BJ (cell line): ENCODE measurements at regions not wholly inside any gene's neighbourhood (a gene's known extent, or its start where the extent isn't known, plus 50 kb on each side); places are given as distances from the start of the nearest gene placed in this dataset.
"Not testable (repeated sequence)": the region's sequence is repeated elsewhere in the genome, so short reads cannot be mapped to it uniquely, and the experiment has no call there.

Source experiments
- CTCF ChIA-PET: fragments of 350-600 bp; formaldehyde crosslinking; extraction: SDS; loops from one replicate; lab custom pipeline; 2021; ENCODE audit warnings: antibody characterized with exemption, inconsistent platforms; lab: Yijun Ruan, JAX
- POLR2A ChIA-PET: fragments of 300-600 bp; sonication (Branson Sonifier 250); formaldehyde crosslinking; extraction: SDS; loops from one replicate; lab custom pipeline; 2021; ENCODE audit warnings: antibody characterized with exemption; lab: Charles Lee
- DNase-seq: peaks from one replicate; pipeline ENCODE4 v3.0.0-alpha.2; 2011; ENCODE audit warnings: low read depth
- H3K27me3 ChIP-seq: 2 replicates; pipeline ENCODE4 v1.6.0; 2011; ENCODE audit warnings: low read length; ENCODE audit not compliant: control insufficient read depth, insufficient read depth
- H3K36me3 ChIP-seq: 2 replicates; pipeline ENCODE4 v1.5.1; 2011; ENCODE audit warnings: low read length; ENCODE audit not compliant: control insufficient read depth, insufficient read depth
- H3K4me3 ChIP-seq: 2 replicates; pipeline ENCODE4 v1.5.1; 2011; ENCODE audit warnings: low read depth, mild to moderate bottlenecking, control low read depth, low read length
- TF ChIP-seq, protein P1 (sequence below): IDR thresholded peaks from 2 replicates; pipeline ENCODE4 v1.5.1; 2011; ENCODE audit warnings: low read depth, mild to moderate bottlenecking, control low read depth, inconsistent platforms, low read length, moderate library complexity; ENCODE audit not compliant: insufficient read depth

GRCh38 chr18:14223231-14223822, 91.1 kb upstream of the ZNF519 start:
- H3K36me3 ChIP-seq, CTCF ChIA-PET, H3K4me3 ChIP-seq, H3K27me3 ChIP-seq, POLR2A ChIA-PET, DNase-seq: not testable (repeated sequence)

GRCh38 chr18:14222354-14223221, 90.4 kb upstream of the ZNF519 start:
- H3K36me3 ChIP-seq, H3K4me3 ChIP-seq, H3K27me3 ChIP-seq, CTCF ChIA-PET, POLR2A ChIA-PET, DNase-seq: not testable (repeated sequence)

DNA sequence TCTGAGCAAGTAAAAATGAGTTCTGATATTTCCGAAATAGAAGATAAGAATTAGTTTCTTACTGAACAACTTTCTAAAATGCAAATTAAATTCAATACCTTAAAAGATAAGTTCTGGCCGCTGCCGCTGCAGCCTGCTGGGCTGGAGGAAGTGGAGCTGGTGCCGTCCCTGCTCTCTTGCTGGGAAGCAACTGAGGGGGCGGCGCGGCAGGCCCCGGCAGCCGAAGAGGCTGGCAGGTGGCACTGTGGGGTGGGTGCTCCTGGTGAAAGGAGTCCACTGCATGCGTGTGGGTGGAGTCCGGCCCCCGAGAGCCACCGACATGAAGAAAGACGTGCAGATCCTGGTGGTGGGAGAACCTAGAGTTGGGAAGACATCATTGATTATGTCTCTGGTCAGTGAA, 89.5 kb upstream of the ZNF519 start:
- CTCF ChIA-PET, result no interaction called here
- H3K27me3 ChIP-seq, result no peaks in the 10 kb centered on the region
- H3K36me3 ChIP-seq, result no peaks in the 10 kb centered on the region
- H3K4me3 ChIP-seq, result no peak overlapping the region
- POLR2A ChIA-PET, result no interaction called here
- TF ChIP-seq, protein P1, sequence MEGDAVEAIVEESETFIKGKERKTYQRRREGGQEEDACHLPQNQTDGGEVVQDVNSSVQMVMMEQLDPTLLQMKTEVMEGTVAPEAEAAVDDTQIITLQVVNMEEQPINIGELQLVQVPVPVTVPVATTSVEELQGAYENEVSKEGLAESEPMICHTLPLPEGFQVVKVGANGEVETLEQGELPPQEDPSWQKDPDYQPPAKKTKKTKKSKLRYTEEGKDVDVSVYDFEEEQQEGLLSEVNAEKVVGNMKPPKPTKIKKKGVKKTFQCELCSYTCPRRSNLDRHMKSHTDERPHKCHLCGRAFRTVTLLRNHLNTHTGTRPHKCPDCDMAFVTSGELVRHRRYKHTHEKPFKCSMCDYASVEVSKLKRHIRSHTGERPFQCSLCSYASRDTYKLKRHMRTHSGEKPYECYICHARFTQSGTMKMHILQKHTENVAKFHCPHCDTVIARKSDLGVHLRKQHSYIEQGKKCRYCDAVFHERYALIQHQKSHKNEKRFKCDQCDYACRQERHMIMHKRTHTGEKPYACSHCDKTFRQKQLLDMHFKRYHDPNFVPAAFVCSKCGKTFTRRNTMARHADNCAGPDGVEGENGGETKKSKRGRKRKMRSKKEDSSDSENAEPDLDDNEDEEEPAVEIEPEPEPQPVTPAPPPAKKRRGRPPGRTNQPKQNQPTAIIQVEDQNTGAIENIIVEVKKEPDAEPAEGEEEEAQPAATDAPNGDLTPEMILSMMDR, result no peak
- no peak for DNase-seq

DNA sequence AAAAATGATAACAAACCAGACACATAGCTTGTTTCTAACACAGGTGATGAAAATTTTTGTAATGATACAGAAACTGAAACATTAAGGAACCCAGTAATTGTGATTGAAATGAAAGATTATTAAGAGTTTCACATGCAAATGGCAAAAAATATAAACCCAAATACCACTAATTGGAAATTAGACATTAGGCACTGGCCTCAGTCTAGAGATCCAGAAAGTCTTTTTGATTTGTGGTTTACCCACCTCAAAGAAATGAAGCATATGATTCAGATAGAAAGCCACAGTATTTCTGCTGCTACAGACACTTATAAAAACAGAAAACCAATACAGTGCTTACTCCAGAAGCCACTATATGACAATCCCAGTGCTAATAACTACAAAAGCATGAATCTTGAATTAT, 83.7 kb upstream of the ZNF519 start:
- H3K27me3 ChIP-seq, DNase-seq, CTCF ChIA-PET, H3K4me3 ChIP-seq, POLR2A ChIA-PET, H3K36me3 ChIP-seq: not testable (repeated sequence)

- H3K36me3 ChIP-seq, POLR2A ChIA-PET, H3K4me3 ChIP-seq, H3K27me3 ChIP-seq, CTCF ChIA-PET, DNase-seq: not testable (repeated sequence)
Measured at GRCh38 chr18:14203424-14203823, 71.2 kb upstream of the ZNF519 start.

DNA sequence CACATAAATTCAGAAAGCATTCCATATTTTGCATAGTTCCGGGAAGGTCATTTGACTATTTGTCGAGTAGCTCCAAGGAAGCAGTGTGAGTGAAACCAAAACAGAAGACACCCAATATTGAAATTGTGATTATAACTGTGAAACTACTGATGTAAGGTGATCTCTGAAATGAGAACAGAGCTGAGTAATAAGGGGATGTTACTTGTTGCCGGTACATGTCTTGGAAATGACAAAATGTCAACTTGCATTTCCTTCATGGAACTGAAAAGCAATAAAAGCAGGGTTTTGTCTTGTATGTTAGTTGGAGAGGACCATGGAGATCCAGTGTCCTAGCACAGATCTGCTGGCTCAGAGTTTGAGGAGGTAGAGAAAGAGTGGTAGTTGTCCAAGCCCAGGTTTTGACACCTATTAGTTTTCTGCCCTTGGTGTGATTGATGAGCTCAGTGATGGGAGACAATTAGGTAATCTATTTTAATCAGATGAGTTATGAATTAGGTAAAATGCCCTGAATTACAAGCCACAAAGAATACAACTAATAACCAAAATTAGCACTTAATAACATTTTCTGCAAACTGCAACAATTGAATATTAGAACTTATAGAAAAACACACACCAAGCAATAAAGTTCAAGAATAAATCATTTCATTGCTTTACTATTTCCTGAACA, 58.7 kb upstream of the ZNF519 start:
- POLR2A ChIA-PET, DNase-seq, CTCF ChIA-PET, H3K27me3 ChIP-seq, H3K36me3 ChIP-seq, H3K4me3 ChIP-seq: not testable (repeated sequence)

- TF ChIP-seq, protein P1, result no peak
- POLR2A ChIA-PET, result no interaction called here
Measured at GRCh38 chr18:14189858-14190257, 57.6 kb upstream of the ZNF519 start.

DNA sequence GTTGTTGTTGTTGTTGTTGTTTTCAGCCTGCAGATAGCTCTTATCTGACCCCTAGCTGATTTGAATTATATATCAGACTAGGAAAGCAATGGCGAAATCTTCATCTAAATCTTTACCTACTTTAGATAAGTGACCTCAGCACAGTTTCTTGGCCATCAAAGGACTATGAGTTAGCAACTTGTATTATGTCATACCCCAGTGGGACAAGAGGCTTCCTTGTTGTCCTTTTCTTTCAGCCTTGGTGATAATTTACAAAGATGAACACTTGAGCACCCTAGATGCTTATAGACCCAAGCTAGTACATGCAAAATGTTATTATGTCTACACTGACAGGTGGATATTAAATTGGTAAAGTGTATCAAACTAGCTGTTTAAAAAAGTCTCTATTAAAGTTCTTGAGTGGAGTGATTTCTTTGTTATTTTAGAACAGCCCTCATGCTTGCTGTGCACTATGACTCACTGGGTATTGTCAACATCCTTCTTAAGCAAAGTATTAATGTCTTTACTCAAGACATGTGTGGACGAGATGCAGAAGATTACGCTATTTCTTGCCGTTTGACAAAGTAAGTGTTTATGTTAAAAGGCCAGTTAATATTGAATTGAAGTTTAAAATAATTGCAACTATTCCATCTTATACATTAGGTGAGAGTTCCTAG, 56.6 kb upstream of the ZNF519 start:
- POLR2A ChIA-PET, H3K27me3 ChIP-seq, CTCF ChIA-PET, DNase-seq, H3K36me3 ChIP-seq, H3K4me3 ChIP-seq: not testable (repeated sequence)

More at GRCh38 chr18:14189858-14190257, 57.6 kb upstream of the ZNF519 start:
- Histone ChIP-seq H3K27me3 (no peaks in the 10 kb centered on the region), H3K36me3 (no peaks in the 10 kb centered on the region), H3K4me3 (no peak overlapping the region)
- CTCF ChIA-PET, result no interaction called here
- DNase-seq, result no peak
